SKM-1 treated with dmso at 0.1 percent for 144 hours (cell line): ENCODE measurements at regions not wholly inside any gene's neighbourhood (a gene's known extent, or its start where the extent isn't known, plus 50 kb on each side); places are given as distances from the start of the nearest gene placed in this dataset.

ENCODE experiments used
- DNase-seq: peaks from one replicate; lab custom pipeline; 2025; ENCODE audit not compliant: unreplicated experiment; lab: John Stamatoyannopoulos, UW

GRCh38 chr7:155213955-155214740 lies 83.5 kb upstream of the INSIG1 start:
- no peak for DNase-seq

- DNase-seq: no peak
Measured at GRCh38 chr7:155215576-155216325, 81.9 kb upstream of the INSIG1 start.

GRCh38 chr7:155216475-155217272 lies 81.0 kb upstream of the INSIG1 start:
- no peak for DNase-seq

GRCh38 chr7:155217634-155218033 lies 80.0 kb upstream of the INSIG1 start:
- DNase-seq: no peak

GRCh38 chr7:155218276-155219153 lies 79.2 kb upstream of the INSIG1 start:
- DNase-seq: no peak

GRCh38 chr7:155219154-155219531 lies 78.5 kb upstream of the INSIG1 start:
- no peak for DNase-seq

GRCh38 chr7:155219947-155220769 lies 77.5 kb upstream of the INSIG1 start:
- no peak for DNase-seq

- no peak for DNase-seq
Measured at GRCh38 chr7:155220903-155221302, 76.8 kb upstream of the INSIG1 start.

GRCh38 chr7:155221547-155221946 lies 76.1 kb upstream of the INSIG1 start:
- no peak for DNase-seq

- DNase-seq: no peak
Measured at GRCh38 chr7:155222061-155222460, 75.6 kb upstream of the INSIG1 start.

- no peak for DNase-seq
Measured at GRCh38 chr7:155222573-155222972, 75.1 kb upstream of the INSIG1 start.

GRCh38 chr7:155223021-155223420 lies 74.7 kb upstream of the INSIG1 start:
- no peak for DNase-seq

- no peak for DNase-seq
Measured at GRCh38 chr7:155223503-155223902, 74.2 kb upstream of the INSIG1 start.

- no peak for DNase-seq
Measured at GRCh38 chr7:155224116-155224811, 73.4 kb upstream of the INSIG1 start.

- no peak for DNase-seq
Measured at GRCh38 chr7:155225095-155225494, 72.6 kb upstream of the INSIG1 start.

- no peak for DNase-seq
Measured at GRCh38 chr7:155225516-155225915, 72.2 kb upstream of the INSIG1 start.

- DNase-seq: no peak
Measured at GRCh38 chr7:155226261-155227003, 71.2 kb upstream of the INSIG1 start.

GRCh38 chr7:155227004-155227787 lies 70.5 kb upstream of the INSIG1 start:
- no peak for DNase-seq
